22Rv1 (cell line): ENCODE measurements at regions not wholly inside any gene's neighbourhood (a gene's known extent, or its start where the extent isn't known, plus 50 kb on each side); places are given as distances from the start of the nearest gene placed in this dataset.

Experiments used
- CTCF ChIP-seq: fragments of 450-650 bp; IDR thresholded peaks from 2 replicates; pipeline ENCODE4 v1.5.1; 2017; ENCODE audit warnings: mild to moderate bottlenecking
- ZFX ChIP-seq: fragments of 450-650 bp; IDR thresholded peaks from 2 replicates; pipeline ENCODE4 v1.6.1; 2017; ENCODE audit warnings: antibody characterized with exemption, borderline replicate concordance

GRCh38 chr3:59254976-59255375, 205.2 kb upstream of the CFAP20DC start:
- no peak for TF ChIP-seq CTCF
- TF ChIP-seq ZFX, result no peak
